Stimulated activated CD4-positive, alpha-beta T cell treated with anti-CD3 and anti-CD28 coated beads, TNF-alpha, amount 100 ng/mL, for 48 hours (primary cell): ENCODE measurements at regions not wholly inside any gene's neighbourhood (a gene's known extent, or its start where the extent isn't known, plus 50 kb on each side); places are given as distances from the start of the nearest gene placed in this dataset.

Experiments used
- DNase-seq, 3 donors: peaks; one replicate each; pipeline ENCODE4 v3.0.0-alpha.2; 2020; ENCODE audit warnings: low read depth in 3 of 3

DNA sequence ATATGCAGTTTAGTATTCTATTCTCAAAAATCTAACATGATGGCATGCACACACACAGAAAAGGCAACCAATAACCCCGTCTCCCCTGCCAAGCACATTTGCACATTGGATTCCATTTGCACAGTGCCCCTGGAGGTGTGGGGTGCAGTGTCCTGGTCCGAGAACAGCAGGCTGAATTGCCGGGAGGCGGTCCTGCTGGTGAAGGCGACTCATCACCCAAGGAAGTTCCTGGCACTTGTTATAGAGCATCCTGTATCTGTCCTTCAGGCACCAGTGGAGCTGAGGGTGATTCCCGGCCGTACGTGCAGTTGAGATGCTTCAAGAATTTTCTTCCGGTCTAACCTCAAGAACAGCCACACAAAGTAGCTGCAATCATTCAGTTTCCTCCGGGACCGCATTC is 73.0 kb upstream of the RAB12 start:
- DNase-seq, result no peak

DNA sequence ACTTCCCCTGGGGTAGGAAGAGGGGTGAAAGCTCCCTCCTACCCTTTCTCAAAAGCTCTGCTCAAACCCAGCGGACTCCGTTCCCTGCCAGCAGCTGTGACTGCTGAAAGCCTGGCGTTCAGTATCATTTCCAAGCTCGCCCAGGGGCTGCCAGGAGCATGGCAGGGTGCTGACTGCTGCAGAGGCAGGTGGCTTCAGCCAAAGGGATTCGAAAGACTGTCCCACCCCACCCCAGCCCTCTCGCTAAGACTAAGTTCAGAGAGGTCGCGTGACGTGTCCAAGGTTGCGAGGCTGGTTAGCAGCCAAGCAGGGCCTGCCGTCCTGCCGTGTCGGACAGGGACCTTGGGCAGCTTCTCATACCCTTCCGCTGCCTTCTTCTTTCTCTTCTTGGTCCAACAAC is 72.3 kb upstream of the RAB12 start:
- no peak for DNase-seq

GRCh38 chr18:8537400-8537799 is 71.8 kb upstream of the RAB12 start:
- no peak for DNase-seq

GRCh38 chr18:8538935-8539334 is 70.3 kb upstream of the RAB12 start:
- DNase-seq, result no peak

GRCh38 chr18:8546677-8547076 is 62.6 kb upstream of the RAB12 start:
- DNase-seq, result no peak

GRCh38 chr18:8548186-8548585 is 61.1 kb upstream of the RAB12 start:
- no peak for DNase-seq

DNA sequence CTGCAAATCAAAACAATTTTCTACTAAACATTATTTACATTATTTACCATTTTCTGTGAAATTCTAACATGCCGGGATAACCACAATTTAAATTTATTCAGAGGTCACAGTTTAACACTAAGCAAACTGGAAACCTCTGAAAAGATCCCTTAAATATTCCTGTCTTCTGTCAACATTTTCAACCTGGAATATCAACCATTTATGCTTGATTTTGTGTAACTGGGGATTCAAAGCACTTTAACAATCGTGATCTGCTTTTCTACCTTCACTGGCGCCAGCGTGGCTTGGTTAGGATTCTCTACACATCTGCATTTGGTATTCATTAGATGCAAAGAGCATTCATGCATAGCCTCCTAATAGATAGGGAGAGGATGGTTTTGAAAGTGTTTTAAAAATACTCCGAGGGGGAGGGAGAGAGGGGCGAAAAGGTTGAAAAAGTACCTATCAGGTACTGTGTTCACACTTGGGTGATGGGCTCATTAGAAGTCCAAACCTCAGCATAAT is 59.9 kb upstream of the RAB12 start:
- DNase-seq, result no peak

DNA sequence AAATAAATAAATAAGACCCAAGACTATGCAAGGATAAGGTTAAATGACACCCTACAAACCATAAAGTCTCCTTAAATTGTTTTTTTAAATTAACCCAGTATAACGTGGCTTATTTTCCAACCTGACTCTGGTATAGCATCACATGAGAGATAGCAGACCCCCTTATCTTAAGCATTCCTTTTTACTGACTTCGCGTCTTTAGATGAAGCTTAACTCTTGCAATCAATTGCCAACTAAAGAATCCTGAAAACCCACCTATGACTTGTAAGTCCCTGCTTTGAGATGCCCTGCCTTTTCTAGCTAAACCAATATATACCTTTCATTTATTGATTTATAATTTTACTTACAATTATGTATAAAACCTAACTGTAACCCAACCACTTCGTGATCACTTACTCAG is 57.1 kb upstream of the RAB12 start:
- DNase-seq, result no peak

DNA sequence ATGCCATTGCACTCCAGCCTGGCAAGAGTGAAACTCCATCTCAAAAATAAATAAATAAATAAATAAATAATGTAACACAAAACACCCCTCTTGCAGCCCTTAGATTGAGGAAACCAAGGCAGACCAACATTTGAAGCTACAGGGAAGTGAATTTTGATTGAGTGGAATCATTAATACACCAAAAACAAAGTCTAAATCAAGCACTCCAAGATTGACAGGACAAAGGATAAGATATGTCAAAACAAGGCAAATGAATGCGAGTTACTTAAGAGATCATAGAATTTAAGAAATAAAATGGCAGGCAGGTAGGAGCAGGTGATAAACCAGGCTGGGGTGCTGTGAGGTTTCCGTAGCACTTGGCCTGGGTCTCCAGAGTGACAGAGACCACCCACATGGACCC is 54.9 kb upstream of the RAB12 start:
- DNase-seq, result no peak

- no peak for DNase-seq
Measured at GRCh38 chr18:8556424-8556823, 52.8 kb upstream of the RAB12 start.
